ENCODE measurements at regions not wholly inside any gene's neighbourhood (a gene's known extent, or its start where the extent isn't known, plus 50 kb on each side); places are given as distances from the start of the nearest gene placed in this dataset.

- TF ChIP-seq CTCF (IDR thresholded peaks at IDR 0.05) (no peak), POLR2A (IDR thresholded peaks at IDR 0.05) (no peak), POLR2AphosphoS5 (IDR thresholded peaks at IDR 0.05) (no peak)
These were observed 835.4 kb upstream of the NR2F2 start for GRCh38 chr15:95494971-95495541.
